Loucy (cell line): ENCODE measurements at regions not wholly inside any gene's neighbourhood (a gene's known extent, or its start where the extent isn't known, plus 50 kb on each side); places are given as distances from the start of the nearest gene placed in this dataset.

Experiments
- H2AFZ ChIP-seq: fragments of 200-600 bp; sonication (generic); 2 replicates; pipeline ENCODE4 v1.6.0; 2016; ENCODE audit warnings: antibody characterized with exemption, mild to moderate bottlenecking, low read length, moderate library complexity
- H3F3A ChIP-seq: fragments of 200-600 bp; 2 replicates; pipeline ENCODE4 v1.6.0; 2016; ENCODE audit warnings: antibody characterized with exemption, low read depth, mild to moderate bottlenecking
- H3K27me3 ChIP-seq: fragments of 200-600 bp; sonication (generic); 2 replicates; pipeline ENCODE4 v1.6.1; 2014; ENCODE audit warnings: low read length, mild to moderate bottlenecking; ENCODE audit not compliant: insufficient read depth, poor library complexity, severe bottlenecking
- H3K36me3 ChIP-seq: fragments of 200-600 bp; sonication (generic); 2 replicates; pipeline ENCODE4 v1.6.1; 2016; ENCODE audit warnings: low read length; ENCODE audit not compliant: insufficient read depth
- H3K4me1 ChIP-seq: fragments of 200-600 bp; sonication (generic); 2 replicates; pipeline ENCODE4 v1.5.1; 2014; ENCODE audit warnings: low read length, mild to moderate bottlenecking; ENCODE audit not compliant: insufficient read depth, poor library complexity, severe bottlenecking
- H3K4me2 ChIP-seq: fragments of 200-600 bp; sonication (generic); 2 replicates; pipeline ENCODE4 v1.6.0; 2014; ENCODE audit warnings: antibody characterized with exemption, low read length, low read depth, mild to moderate bottlenecking; ENCODE audit not compliant: poor library complexity, severe bottlenecking
- H3K4me3 ChIP-seq: fragments of 200-600 bp; sonication (generic); 2 replicates; pipeline ENCODE4 v1.5.1; 2014; ENCODE audit warnings: low read length, mild to moderate bottlenecking, mixed read lengths; ENCODE audit not compliant: poor library complexity, severe bottlenecking
- H3K79me2 ChIP-seq: fragments of 200-600 bp; sonication (generic); 2 replicates; pipeline ENCODE4 v1.6.1; 2014; ENCODE audit warnings: low read length; ENCODE audit not compliant: insufficient read depth
- H3K9ac ChIP-seq: fragments of 200-600 bp; sonication (generic); 2 replicates; pipeline ENCODE4 v1.6.0; 2014; ENCODE audit warnings: mild to moderate bottlenecking, low read depth, low read length, moderate library complexity; ENCODE audit not compliant: poor library complexity, severe bottlenecking
- H3K9me2 ChIP-seq: fragments of 200-600 bp; sonication (generic); replicated peaks from 2 replicates; pipeline ENCODE4 v1.6.1; 2016; ENCODE audit warnings: low read depth, low read length, mixed read lengths
- H3K9me3 ChIP-seq: fragments of 200-600 bp; sonication (generic); 2 replicates; pipeline ENCODE4 v1.6.1; 2014; ENCODE audit warnings: mild to moderate bottlenecking, antibody characterized with exemption, low read length, low read depth; ENCODE audit not compliant: insufficient read depth
- H4K20me1 ChIP-seq: fragments of 200-600 bp; sonication (generic); 2 replicates; pipeline ENCODE4 v1.6.0; 2014; ENCODE audit warnings: antibody characterized with exemption, low read length, mild to moderate bottlenecking; ENCODE audit not compliant: insufficient read depth, poor library complexity, severe bottlenecking
- CTCF ChIP-seq: fragments of 200-600 bp; sonication (generic); conservative IDR thresholded peaks from 2 replicates; pipeline ENCODE4 v1.5.1; 2014; ENCODE audit warnings: mild to moderate bottlenecking, antibody characterized with exemption, low read length
- EZH2phosphoT487 ChIP-seq: fragments of 200-600 bp; IDR thresholded peaks from 2 replicates; pipeline ENCODE4 v1.6.1; 2018; ENCODE audit warnings: antibody characterized with exemption, mild to moderate bottlenecking, moderate library complexity, borderline replicate concordance

GRCh38 chr2:181751266-181752030 lies 71.1 kb upstream of the NEUROD1 start:
- 0 out of 2 replicates have a peak, but pooled peaks cover 5% of the 10 kb centered on the region for H3K9me3 ChIP-seq
- H3F3A ChIP-seq = no peaks in the 10 kb centered on the region
- H3K36me3 ChIP-seq = no peaks in the 10 kb centered on the region
- no peaks in the 10 kb centered on the region for H3K27me3 ChIP-seq
- H3K4me2 ChIP-seq = no peak overlapping the region
- no peak overlapping the region for H3K4me3 ChIP-seq
- no peaks in the 10 kb centered on the region for H3K9me2 ChIP-seq
- no peak overlapping the region for H3K9ac ChIP-seq
- peaks cover 25% of the 10 kb centered on the region for H3K4me1 ChIP-seq
- H2AFZ ChIP-seq = no peak overlapping the region
- H3K79me2 ChIP-seq = no peaks in the 10 kb centered on the region
- no peaks in the 10 kb centered on the region for H4K20me1 ChIP-seq
- TF ChIP-seq EZH2phosphoT487 (no peak), CTCF (no peak)

- Histone ChIP-seq H3K36me3 (no peaks in the 10 kb centered on the region), H3K9ac (no peak overlapping the region), H2AFZ (no peak overlapping the region), H3F3A (no peaks in the 10 kb centered on the region), H3K79me2 (no peaks in the 10 kb centered on the region), H4K20me1 (no peaks in the 10 kb centered on the region), H3K27me3 (no peaks in the 10 kb centered on the region), H3K4me1 (peaks cover 25% of the 10 kb centered on the region), H3K9me2 (no peaks in the 10 kb centered on the region), H3K4me2 (no peak overlapping the region), H3K4me3 (no peak overlapping the region), H3K9me3 (0 out of 2 replicates have a peak, but pooled peaks cover 4% of the 10 kb centered on the region)
- TF ChIP-seq CTCF = no peak
- no peak for TF ChIP-seq EZH2phosphoT487
Measured at GRCh38 chr2:181752301-181752700, 72.0 kb upstream of the NEUROD1 start.

- no peaks in the 10 kb centered on the region for H4K20me1 ChIP-seq
- H3K9me3 ChIP-seq = no peaks in the 10 kb centered on the region
- H3K36me3 ChIP-seq = no peaks in the 10 kb centered on the region
- no peak overlapping the region for H3K9ac ChIP-seq
- H3K79me2 ChIP-seq = no peaks in the 10 kb centered on the region
- no peak overlapping the region for H2AFZ ChIP-seq
- H3K27me3 ChIP-seq = no peaks in the 10 kb centered on the region
- H3F3A ChIP-seq = no peaks in the 10 kb centered on the region
- peaks cover 25% of the 10 kb centered on the region for H3K4me1 ChIP-seq
- H3K4me3 ChIP-seq = no peak overlapping the region
- TF ChIP-seq CTCF (no peak), EZH2phosphoT487 (no peak)
- H3K9me2 ChIP-seq = no peaks in the 10 kb centered on the region
- no peak overlapping the region for H3K4me2 ChIP-seq
Measured at GRCh38 chr2:181753686-181754085, 73.4 kb upstream of the NEUROD1 start.
